ENCODE measurements at regions not wholly inside any gene's neighbourhood (a gene's known extent, or its start where the extent isn't known, plus 50 kb on each side); places are given as distances from the start of the nearest gene placed in this dataset.

DNA sequence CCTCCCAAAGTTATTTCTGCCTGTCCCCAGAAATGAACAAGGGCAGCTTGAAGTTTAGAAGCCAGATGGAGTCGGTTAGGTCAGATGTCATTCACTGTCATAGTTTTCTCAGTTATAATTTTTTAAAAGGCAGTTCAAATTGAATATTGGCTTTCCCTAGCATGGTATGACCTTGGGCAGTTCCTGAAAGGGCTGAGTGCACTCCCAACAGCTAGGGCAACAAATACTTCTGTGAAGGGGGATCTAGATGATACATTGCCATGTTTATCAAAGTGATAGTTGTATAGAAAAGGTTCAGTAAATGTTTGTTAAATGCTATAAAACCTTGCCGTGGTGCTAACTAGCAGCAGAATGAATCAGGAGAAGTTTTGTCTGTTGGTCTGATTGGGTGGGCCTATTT, 938.1 kb upstream of the GRIA3 start:
- POLR2A ChIA-PET = no interaction called here
- CTCF ChIA-PET = no interaction called here
- DNase-seq (ENCODE audit: extremely low spot score) = no peak
- TF ChIP-seq, protein P1, sequence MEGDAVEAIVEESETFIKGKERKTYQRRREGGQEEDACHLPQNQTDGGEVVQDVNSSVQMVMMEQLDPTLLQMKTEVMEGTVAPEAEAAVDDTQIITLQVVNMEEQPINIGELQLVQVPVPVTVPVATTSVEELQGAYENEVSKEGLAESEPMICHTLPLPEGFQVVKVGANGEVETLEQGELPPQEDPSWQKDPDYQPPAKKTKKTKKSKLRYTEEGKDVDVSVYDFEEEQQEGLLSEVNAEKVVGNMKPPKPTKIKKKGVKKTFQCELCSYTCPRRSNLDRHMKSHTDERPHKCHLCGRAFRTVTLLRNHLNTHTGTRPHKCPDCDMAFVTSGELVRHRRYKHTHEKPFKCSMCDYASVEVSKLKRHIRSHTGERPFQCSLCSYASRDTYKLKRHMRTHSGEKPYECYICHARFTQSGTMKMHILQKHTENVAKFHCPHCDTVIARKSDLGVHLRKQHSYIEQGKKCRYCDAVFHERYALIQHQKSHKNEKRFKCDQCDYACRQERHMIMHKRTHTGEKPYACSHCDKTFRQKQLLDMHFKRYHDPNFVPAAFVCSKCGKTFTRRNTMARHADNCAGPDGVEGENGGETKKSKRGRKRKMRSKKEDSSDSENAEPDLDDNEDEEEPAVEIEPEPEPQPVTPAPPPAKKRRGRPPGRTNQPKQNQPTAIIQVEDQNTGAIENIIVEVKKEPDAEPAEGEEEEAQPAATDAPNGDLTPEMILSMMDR (IDR thresholded peaks at IDR 0.05; ENCODE audit: control extremely low read depth, extremely low read depth, low read depth, missing control alignments) = no peak

DNA sequence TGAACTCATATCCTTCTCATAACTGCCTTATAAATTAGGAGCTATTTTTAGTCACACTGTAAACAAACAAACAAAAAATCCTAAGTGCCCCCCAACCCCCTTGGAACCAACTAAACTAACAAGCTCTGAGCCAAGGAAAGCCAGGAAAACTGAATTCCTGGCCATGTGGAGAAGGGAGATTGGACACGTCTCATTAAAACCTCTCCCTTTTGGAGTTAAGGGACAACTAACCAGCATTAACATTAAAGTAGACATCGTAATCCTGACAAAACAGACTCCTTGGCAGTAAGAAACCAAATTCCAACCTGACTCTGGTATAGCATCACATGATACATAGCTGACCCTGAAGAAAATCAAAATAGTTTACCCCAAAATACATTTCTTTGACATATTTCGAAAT, 937.1 kb upstream of the GRIA3 start:
- POLR2A ChIA-PET = no interaction called here
- DNase-seq (ENCODE audit: extremely low spot score) = no peak
- TF ChIP-seq, protein P1 (IDR thresholded peaks at IDR 0.05; ENCODE audit: control extremely low read depth, extremely low read depth, low read depth, missing control alignments) = no peak
- CTCF ChIA-PET = no interaction called here

DNA sequence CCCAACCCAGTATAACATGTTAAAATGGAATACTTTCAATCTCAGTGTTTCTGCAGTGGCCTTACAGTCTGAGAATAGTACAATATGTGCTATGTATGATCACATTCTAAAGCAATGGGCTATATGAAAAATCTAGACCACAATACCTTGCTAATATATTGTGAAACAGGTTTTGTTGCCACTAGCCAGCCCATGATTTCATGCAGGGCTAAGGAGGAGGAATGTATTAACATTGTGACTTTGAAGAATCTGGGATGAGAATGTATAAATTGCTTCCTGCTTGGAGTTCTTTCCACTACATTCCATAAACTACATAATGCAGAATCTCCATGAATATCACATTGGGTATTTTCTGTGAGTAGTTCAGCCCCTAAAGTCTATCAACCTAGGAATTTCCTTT, 935.4 kb upstream of the GRIA3 start:
- POLR2A ChIA-PET = no interaction called here
- no peak for DNase-seq (ENCODE audit: extremely low spot score)
- TF ChIP-seq, protein P1 (IDR thresholded peaks at IDR 0.05; ENCODE audit: control extremely low read depth, extremely low read depth, low read depth, missing control alignments) = no peak
- CTCF ChIA-PET = no interaction called here

DNA sequence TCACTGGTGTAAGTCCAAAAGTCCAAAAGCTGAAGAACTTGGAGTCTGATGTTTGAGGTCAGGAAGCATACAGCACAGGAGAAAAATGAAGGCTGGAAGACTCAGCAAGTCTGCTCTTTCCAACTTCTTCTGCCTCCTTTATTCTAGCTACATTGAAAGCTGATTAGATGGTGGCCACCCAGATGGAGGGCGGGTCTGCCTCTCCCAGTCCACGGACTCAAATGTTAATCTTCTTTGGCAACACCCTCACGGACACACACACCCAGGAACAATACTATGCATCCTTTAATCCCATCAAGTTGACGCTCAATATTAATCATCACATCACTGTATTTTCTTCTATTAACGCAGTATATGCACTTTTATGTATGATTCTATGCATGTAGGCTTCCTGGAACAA, 931.6 kb upstream of the GRIA3 start:
- POLR2A ChIA-PET = no interaction called here
- TF ChIP-seq, protein P1 (IDR thresholded peaks at IDR 0.05; ENCODE audit: control extremely low read depth, extremely low read depth, low read depth, missing control alignments) = no peak
- DNase-seq (ENCODE audit: extremely low spot score) = no peak
- CTCF ChIA-PET = no interaction called here

DNA sequence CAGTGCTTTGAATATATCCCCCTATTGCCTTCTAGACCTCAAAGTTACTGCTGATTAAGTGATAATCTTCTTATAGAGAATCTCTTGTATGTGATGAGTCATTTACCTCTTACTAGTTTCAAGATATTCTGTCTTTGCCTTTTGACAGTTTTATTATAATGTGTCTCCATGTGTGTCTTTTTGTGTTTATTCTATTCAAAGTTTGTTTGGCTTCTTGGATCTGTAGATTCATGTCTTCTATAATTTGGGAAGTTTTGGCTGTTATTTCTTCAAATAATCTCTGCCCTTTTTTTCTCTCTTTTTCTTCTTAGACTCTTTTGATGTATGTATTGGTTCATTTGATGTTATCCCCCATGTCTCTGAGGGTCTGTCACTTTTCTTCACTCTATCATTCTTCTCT, 915.7 kb upstream of the GRIA3 start:
- DNase-seq (ENCODE audit: extremely low spot score) = no peak
- CTCF ChIA-PET = no interaction called here
- POLR2A ChIA-PET = no interaction called here
- TF ChIP-seq, protein P1 (IDR thresholded peaks at IDR 0.05; ENCODE audit: control extremely low read depth, extremely low read depth, low read depth, missing control alignments) = no peak

DNA sequence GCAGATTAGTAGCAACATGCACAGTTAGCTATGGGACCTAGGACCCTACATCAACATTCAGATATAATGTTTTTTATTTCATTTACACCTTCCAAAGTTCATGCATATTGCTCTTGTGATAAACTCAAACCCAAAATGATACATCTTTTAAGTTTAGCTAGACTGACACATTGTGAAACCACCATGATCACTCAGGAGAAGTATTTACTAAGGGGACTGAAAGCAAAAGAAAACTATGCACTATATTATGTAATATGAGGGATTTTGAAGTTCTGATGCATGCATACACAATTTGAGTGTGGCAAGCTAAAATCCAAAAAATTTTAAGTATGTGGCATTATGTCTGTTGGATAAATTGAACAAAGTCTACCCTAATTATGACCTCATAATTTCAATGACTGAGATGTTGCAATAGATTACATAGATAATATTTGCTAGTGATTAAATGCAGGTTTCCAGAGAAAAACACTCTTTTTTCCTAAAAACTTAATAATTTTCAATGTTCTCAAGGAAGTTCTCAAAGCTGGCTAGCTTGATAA, 914.8 kb upstream of the GRIA3 start:
- POLR2A ChIA-PET = no interaction called here
- TF ChIP-seq, protein P1 (IDR thresholded peaks at IDR 0.05; ENCODE audit: control extremely low read depth, extremely low read depth, low read depth, missing control alignments) = no peak
- CTCF ChIA-PET = no interaction called here
- no peak for DNase-seq (ENCODE audit: extremely low spot score)
